IMR-90 (cell line): ENCODE measurements at regions not wholly inside any gene's neighbourhood (a gene's known extent, or its start where the extent isn't known, plus 50 kb on each side); places are given as distances from the start of the nearest gene placed in this dataset.

Experiments used
- ATAC-seq: fragments of 200-7000 bp; cut with Tn5 transposase; 2 replicates; pipeline ENCODE4 v1.9.1; 2020; ENCODE audit warnings: low read depth, mild to moderate bottlenecking, moderate library complexity
- BruUV-seq: library from RNA; stranded (reverse); fragments of 400-500 nt; replicated peaks from 2 replicates; lab custom pipeline; 2021; lab: Mats Ljungman, UMichigan
- CTCF ChIA-PET: fragments of 300-600 bp; formaldehyde crosslinking; extraction: SDS; loops from one replicate; lab custom pipeline; 2021; ENCODE audit warnings: antibody characterized with exemption; lab: Yijun Ruan, JAX
- POLR2A ChIA-PET: fragments of 300-600 bp; sonication (Branson Sonifier 250); formaldehyde crosslinking; loops from one replicate; lab custom pipeline; 2022; ENCODE audit warnings: antibody characterized with exemption; ENCODE audit not compliant: unreplicated experiment; lab: Charles Lee
- DNase-seq: peaks from one replicate; pipeline ENCODE4 v3.0.0; 2013
- H2AFZ ChIP-seq: replicated peaks from 2 replicates; pipeline ENCODE3; 2013; ENCODE audit warnings: low read length, mild to moderate bottlenecking; ENCODE audit not compliant: poor library complexity
- H2AK5ac ChIP-seq: 2 replicates; pipeline ENCODE4 v1.6.1; 2013; ENCODE audit warnings: low read depth, low read length, inconsistent platforms
- H2AK9ac ChIP-seq: replicated peaks from 2 replicates; pipeline ENCODE3; 2013; ENCODE audit warnings: mild to moderate bottlenecking, low read depth, low read length, moderate library complexity; ENCODE audit not compliant: poor library complexity
- H2BK120ac ChIP-seq: 2 replicates; pipeline ENCODE4 v1.6.1; 2013; ENCODE audit warnings: low read depth, low read length, inconsistent platforms
- H2BK15ac ChIP-seq: 3 replicates; pipeline ENCODE4 v1.6.1; 2013; ENCODE audit warnings: low read depth, low read length, inconsistent platforms
- H2BK20ac ChIP-seq: 2 replicates; pipeline ENCODE4 v1.6.1; 2013; ENCODE audit warnings: low read depth, mild to moderate bottlenecking, inconsistent platforms, low read length, moderate library complexity
- H2BK5ac ChIP-seq: 2 replicates; pipeline ENCODE4 v1.6.1; 2013; ENCODE audit warnings: mild to moderate bottlenecking, low read depth, low read length, inconsistent platforms; ENCODE audit not compliant: poor library complexity, severe bottlenecking
- H3K14ac ChIP-seq: replicated peaks from 2 replicates; pipeline ENCODE4 v1.6.1; 2013; ENCODE audit warnings: low read depth, low read length, inconsistent platforms
- H3K18ac ChIP-seq: 2 replicates; pipeline ENCODE4 v1.6.1; 2013; ENCODE audit warnings: low read depth, low read length, control low read depth
- H3K23ac ChIP-seq: 2 replicates; pipeline ENCODE4 v1.6.1; 2013; ENCODE audit warnings: low read depth, low read length, inconsistent platforms
- H3K27ac ChIP-seq: 2 replicates; pipeline ENCODE4 v1.5.1; 2013; ENCODE audit warnings: mild to moderate bottlenecking, control low read depth, low read length; ENCODE audit not compliant: insufficient read depth
- H3K27me3 ChIP-seq: 2 replicates; pipeline ENCODE4 v1.6.1; 2013; ENCODE audit warnings: low read length; ENCODE audit not compliant: control insufficient read depth, insufficient read depth
- H3K36me3 ChIP-seq: 2 replicates; pipeline ENCODE4 v1.6.1; 2013; ENCODE audit warnings: low read length, mixed read lengths; ENCODE audit not compliant: control insufficient read depth, insufficient read depth
- H3K4ac ChIP-seq: 2 replicates; pipeline ENCODE4 v1.6.1; 2013; ENCODE audit warnings: low read depth, low read length, inconsistent platforms
- H3K4me1 ChIP-seq: 2 replicates; pipeline ENCODE4 v1.6.1; 2013; ENCODE audit warnings: low read length, mixed read lengths; ENCODE audit not compliant: control insufficient read depth, insufficient read depth
- H3K4me2 ChIP-seq: 2 replicates; pipeline ENCODE4 v1.6.1; 2013; ENCODE audit warnings: low read depth, mild to moderate bottlenecking, control low read depth, low read length, moderate library complexity
- H3K4me3 ChIP-seq: 2 replicates; pipeline ENCODE4 v1.5.1; 2013; ENCODE audit warnings: low read depth, mild to moderate bottlenecking, control low read depth, low read length, moderate library complexity; ENCODE audit not compliant: insufficient read depth
- H3K56ac ChIP-seq: 2 replicates; pipeline ENCODE4 v1.6.1; 2013; ENCODE audit warnings: low read length, inconsistent platforms; ENCODE audit not compliant: insufficient read depth; ENCODE audit errors: extremely low read depth
- H3K79me1 ChIP-seq, 2 experiments: 2 replicates each; pipeline ENCODE4 v1.6.1; 2013; ENCODE audit warnings: low read length in 2 of 2, inconsistent platforms in 1 of 2, low read depth in 1 of 2
- H3K9ac ChIP-seq: 2 replicates; pipeline ENCODE4 v1.6.1; 2013; ENCODE audit warnings: low read depth, low read length, control low read depth
- H3K9me1 ChIP-seq: 2 replicates; pipeline ENCODE4 v1.6.1; 2013; ENCODE audit warnings: low read length, inconsistent platforms; ENCODE audit not compliant: insufficient read depth
- H3K9me3 ChIP-seq: 2 replicates; pipeline ENCODE4 v1.6.1; 2013; ENCODE audit warnings: low read length; ENCODE audit not compliant: control insufficient read depth, insufficient read depth
- H4K20me1 ChIP-seq: 2 replicates; pipeline ENCODE4 v1.6.1; 2013; ENCODE audit warnings: low read length, inconsistent platforms; ENCODE audit not compliant: insufficient read depth
- H4K5ac ChIP-seq: 2 replicates; pipeline ENCODE4 v1.6.1; 2013; ENCODE audit warnings: mild to moderate bottlenecking, low read depth, low read length, control low read depth
- H4K8ac ChIP-seq, 2 experiments: 2 replicates each; pipeline ENCODE4 v1.6.1; 2013; ENCODE audit warnings: low read depth in 2 of 2, low read length in 2 of 2, control low read depth in 1 of 2, inconsistent platforms in 1 of 2
- H4K91ac ChIP-seq: 2 replicates; pipeline ENCODE4 v1.6.1; 2013; ENCODE audit warnings: low read depth, low read length, inconsistent platforms; ENCODE audit not compliant: insufficient read depth
- BHLHE40 ChIP-seq: fragments of 150-350 bp; IDR thresholded peaks from 2 replicates; pipeline ENCODE4 v1.6.1; 2016; ENCODE audit warnings: mild to moderate bottlenecking, low read depth, low read length
- CEBPB ChIP-seq: IDR thresholded peaks from 2 replicates; pipeline ENCODE4 v1.6.1; 2012; ENCODE audit warnings: low read depth, low read length, improper control_type of control experiment
- CHD1 ChIP-seq: IDR thresholded peaks from 2 replicates; pipeline ENCODE4 v1.6.1; 2012; ENCODE audit warnings: low read depth, low read length, improper control_type of control experiment
- ELK1 ChIP-seq: fragments of 150-350 bp; IDR thresholded peaks from 2 replicates; pipeline ENCODE4 v1.6.1; 2016; ENCODE audit warnings: low read depth, mild to moderate bottlenecking, low read length, moderate library complexity, borderline replicate concordance
- FOS ChIP-seq: fragments of 150-350 bp; IDR thresholded peaks from 2 replicates; pipeline ENCODE4 v1.6.1; 2016; ENCODE audit warnings: low read depth, low read length
- MAFK ChIP-seq: IDR thresholded peaks from 2 replicates; pipeline ENCODE4 v1.6.1; 2012; ENCODE audit warnings: low read depth, low read length, improper control_type of control experiment
- MAZ ChIP-seq: IDR thresholded peaks from 2 replicates; pipeline ENCODE4 v1.6.1; 2012; ENCODE audit warnings: low read depth, mild to moderate bottlenecking, low read length, improper control_type of control experiment, moderate library complexity, borderline replicate concordance
- MXI1 ChIP-seq: IDR thresholded peaks from 2 replicates; pipeline ENCODE4 v1.6.1; 2012; ENCODE audit warnings: low read depth, mild to moderate bottlenecking, low read length, moderate library complexity, borderline replicate concordance
- NFE2L2 ChIP-seq: fragments of 150-350 bp; IDR thresholded peaks from 2 replicates; pipeline ENCODE4 v1.6.1; 2016; ENCODE audit warnings: low read depth, mild to moderate bottlenecking, low read length
- POLR2A ChIP-seq: IDR thresholded peaks from 2 replicates; pipeline ENCODE4 v1.6.1; 2012; ENCODE audit warnings: mild to moderate bottlenecking, low read depth, low read length
- RAD21 ChIP-seq: IDR thresholded peaks from 2 replicates; pipeline ENCODE4 v1.6.1; 2012; ENCODE audit warnings: low read length, improper control_type of control experiment
- RCOR1 ChIP-seq: IDR thresholded peaks from 2 replicates; pipeline ENCODE4 v1.6.1; 2012; ENCODE audit warnings: mild to moderate bottlenecking, low read length, improper control_type of control experiment; ENCODE audit not compliant: insufficient replicate concordance
- RFX5 ChIP-seq: IDR thresholded peaks from 2 replicates; pipeline ENCODE4 v1.8.0; 2012; ENCODE audit warnings: low read depth, mild to moderate bottlenecking, low read length, moderate library complexity
- SMC3 ChIP-seq: fragments of 150-350 bp; IDR thresholded peaks from 2 replicates; pipeline ENCODE4 v1.6.1; 2016; ENCODE audit warnings: low read depth, mild to moderate bottlenecking, antibody characterized with exemption, low read length, moderate library complexity
- USF2 ChIP-seq: fragments of 150-350 bp; IDR thresholded peaks from 2 replicates; pipeline ENCODE4 v1.6.1; 2017; ENCODE audit warnings: mild to moderate bottlenecking, antibody characterized with exemption, low read length, low read depth
- WGBS, 2 experiments: methylation state at CpG; one replicate each; pipeline versions ENCODE4 v1.1.5 to v1.1.7; 2013; ENCODE audit warnings: missing lambda C conversion rate in 2 of 2; ENCODE audit not compliant: insufficient read length in 1 of 2; ENCODE audit errors: extremely low coverage in 2 of 2; 5-methylcytosine and 5-hydroxymethylcytosine counted together
- dilution Hi-C: fragments of 300-500 bp; cut with HindIII; formaldehyde crosslinking; loops from one replicate; pipeline ENCODE4 v1.14.3; 2018; ENCODE audit warnings: low sequenced_read_pairs; ENCODE audit not compliant: unreplicated experiment
- in situ Hi-C: fragments of 300-500 bp; cut with MboI; formaldehyde crosslinking; loops from 3 replicates; pipeline ENCODE4 v1.14.3; 2019; ENCODE audit warnings: low sequenced_read_pairs, inconsistent platforms, mixed read lengths
- intact Hi-C: fragments of 100-400 bp; cut with micrococcal nuclease; formaldehyde crosslinking; loops from 2 replicates; pipeline ENCODE4 v1.10.0; 2022
- TF ChIP-seq, protein P1 (sequence below): conservative IDR thresholded peaks from 2 replicates; pipeline ENCODE4 v1.5.1; 2012; ENCODE audit warnings: mild to moderate bottlenecking, low read depth, low read length, improper control_type of control experiment

- no peak overlapping the region for H2BK20ac ChIP-seq
- DNase-seq = no peak
- H3K9me1 ChIP-seq = no peaks in the 10 kb centered on the region
- peaks cover 7% of the 10 kb centered on the region for H3K27me3 ChIP-seq
- BruUV-seq = no TSS peak
- H2AK5ac ChIP-seq = no peak overlapping the region
- no peak overlapping the region for H3K4me2 ChIP-seq
- no peak overlapping the region for H3K4ac ChIP-seq
- dilution Hi-C loops (no loop called here), in situ Hi-C loops (no loop called here), intact Hi-C loops (no loop called here)
- H3K4me3 ChIP-seq = no peak overlapping the region
- H3K79me1 ChIP-seq = no peaks in the 10 kb centered on the region
- POLR2A ChIA-PET = no interaction called here
- 89% methylated on average over 7 of the region's 10 CpGs; no CpG with 5 or more reads in 1 of the 2 experiments for WGBS, 2 experiments
- no peak overlapping the region for H2BK15ac ChIP-seq
- no peak overlapping the region for H4K5ac ChIP-seq
- H4K91ac ChIP-seq = no peak overlapping the region
- H3K23ac ChIP-seq = no peak overlapping the region
- H3K18ac ChIP-seq = no peak overlapping the region
- H2AK9ac ChIP-seq = no peak overlapping the region
- TF ChIP-seq, protein P1, sequence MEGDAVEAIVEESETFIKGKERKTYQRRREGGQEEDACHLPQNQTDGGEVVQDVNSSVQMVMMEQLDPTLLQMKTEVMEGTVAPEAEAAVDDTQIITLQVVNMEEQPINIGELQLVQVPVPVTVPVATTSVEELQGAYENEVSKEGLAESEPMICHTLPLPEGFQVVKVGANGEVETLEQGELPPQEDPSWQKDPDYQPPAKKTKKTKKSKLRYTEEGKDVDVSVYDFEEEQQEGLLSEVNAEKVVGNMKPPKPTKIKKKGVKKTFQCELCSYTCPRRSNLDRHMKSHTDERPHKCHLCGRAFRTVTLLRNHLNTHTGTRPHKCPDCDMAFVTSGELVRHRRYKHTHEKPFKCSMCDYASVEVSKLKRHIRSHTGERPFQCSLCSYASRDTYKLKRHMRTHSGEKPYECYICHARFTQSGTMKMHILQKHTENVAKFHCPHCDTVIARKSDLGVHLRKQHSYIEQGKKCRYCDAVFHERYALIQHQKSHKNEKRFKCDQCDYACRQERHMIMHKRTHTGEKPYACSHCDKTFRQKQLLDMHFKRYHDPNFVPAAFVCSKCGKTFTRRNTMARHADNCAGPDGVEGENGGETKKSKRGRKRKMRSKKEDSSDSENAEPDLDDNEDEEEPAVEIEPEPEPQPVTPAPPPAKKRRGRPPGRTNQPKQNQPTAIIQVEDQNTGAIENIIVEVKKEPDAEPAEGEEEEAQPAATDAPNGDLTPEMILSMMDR = no peak
- TF ChIP-seq SMC3 = no peak
- no peak for TF ChIP-seq USF2
- no peak for TF ChIP-seq MAFK
- no peak for TF ChIP-seq POLR2A
- no peak for TF ChIP-seq NFE2L2
- no peak for TF ChIP-seq CEBPB
- TF ChIP-seq BHLHE40 = no peak
- no peak for TF ChIP-seq RCOR1
- TF ChIP-seq CHD1 = no peak
- no peak for TF ChIP-seq MAZ
- TF ChIP-seq RAD21 = no peak
- TF ChIP-seq ELK1 = no peak
- no peak for TF ChIP-seq FOS
- TF ChIP-seq MXI1 = no peak
- TF ChIP-seq RFX5 = no peak
- H3K9me3 ChIP-seq = no peaks in the 10 kb centered on the region
- no peaks in the 10 kb centered on the region for H3K4me1 ChIP-seq
- CTCF ChIA-PET = no interaction called here
- H3K9ac ChIP-seq = no peak overlapping the region
- no peak for ATAC-seq
- no peak overlapping the region for H3K27ac ChIP-seq
- H3K56ac ChIP-seq = no peak overlapping the region
- no peaks in the 10 kb centered on the region for H3K36me3 ChIP-seq
- H2BK5ac ChIP-seq = no peak overlapping the region
- no peak overlapping the region for H3K14ac ChIP-seq
- H2AFZ ChIP-seq = no peak overlapping the region
- no peak overlapping the region for H2BK120ac ChIP-seq
- H4K20me1 ChIP-seq = no peaks in the 10 kb centered on the region
- no peak overlapping the region for H4K8ac ChIP-seq
These were observed 98.8 kb upstream of the CDK1 start for GRCh38 chr10:60679388-60679990.
